Adrenal gland (tissue), 5 donors: ENCODE measurements at regions not wholly inside any gene's neighbourhood (a gene's known extent, or its start where the extent isn't known, plus 50 kb on each side); places are given as distances from the start of the nearest gene placed in this dataset.

Experiments
- POLR2A ChIP-seq, 2 donors: fragments of 450-650 bp; IDR thresholded peaks; one replicate each; pipeline ENCODE4 v1.6.1; 2017; ENCODE audit warnings: antibody characterized with exemption in 2 of 2, mild to moderate bottlenecking in 2 of 2, moderate library complexity in 1 of 2
- TF ChIP-seq, protein P1 (sequence below), 6 experiments: fragments of 450-650 bp in 4 of 6; fragments of 200-600 bp in 2 of 6; sonication (generic) in 1 of 6; IDR thresholded peaks; 1 replicate in 5 of 6; 2 replicates in 1 of 6; pipeline versions ENCODE4 v1.5.1 to v1.8.0; 2016 to 2021; ENCODE audit warnings: antibody characterized with exemption in 6 of 6, mild to moderate bottlenecking in 2 of 6, moderate library complexity in 1 of 6
- donor health status: DM: no; HTN: no; CAD: no.

DNA sequence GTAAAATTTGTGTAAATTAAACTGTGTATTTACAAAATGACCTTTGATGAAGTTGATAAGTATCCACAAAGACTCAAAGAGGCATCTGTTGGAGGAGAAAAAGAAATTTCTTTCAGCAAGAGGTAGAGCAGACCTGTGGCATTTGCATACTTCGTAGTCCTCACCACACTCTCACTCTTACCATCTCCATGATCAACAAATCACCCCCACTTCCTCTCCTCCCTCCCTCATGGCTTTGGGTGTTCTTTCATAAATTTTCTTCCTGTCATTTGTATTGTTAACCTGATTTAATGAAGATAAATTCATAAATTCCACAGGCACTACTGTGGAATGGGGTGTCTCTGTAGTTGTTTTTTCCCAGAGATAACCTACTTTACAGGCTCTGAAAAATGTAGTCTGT is 366.5 kb downstream of the ZNF674 start:
- no peak for TF ChIP-seq POLR2A (IDR thresholded peaks at IDR 0.05)
- TF ChIP-seq, protein P1, sequence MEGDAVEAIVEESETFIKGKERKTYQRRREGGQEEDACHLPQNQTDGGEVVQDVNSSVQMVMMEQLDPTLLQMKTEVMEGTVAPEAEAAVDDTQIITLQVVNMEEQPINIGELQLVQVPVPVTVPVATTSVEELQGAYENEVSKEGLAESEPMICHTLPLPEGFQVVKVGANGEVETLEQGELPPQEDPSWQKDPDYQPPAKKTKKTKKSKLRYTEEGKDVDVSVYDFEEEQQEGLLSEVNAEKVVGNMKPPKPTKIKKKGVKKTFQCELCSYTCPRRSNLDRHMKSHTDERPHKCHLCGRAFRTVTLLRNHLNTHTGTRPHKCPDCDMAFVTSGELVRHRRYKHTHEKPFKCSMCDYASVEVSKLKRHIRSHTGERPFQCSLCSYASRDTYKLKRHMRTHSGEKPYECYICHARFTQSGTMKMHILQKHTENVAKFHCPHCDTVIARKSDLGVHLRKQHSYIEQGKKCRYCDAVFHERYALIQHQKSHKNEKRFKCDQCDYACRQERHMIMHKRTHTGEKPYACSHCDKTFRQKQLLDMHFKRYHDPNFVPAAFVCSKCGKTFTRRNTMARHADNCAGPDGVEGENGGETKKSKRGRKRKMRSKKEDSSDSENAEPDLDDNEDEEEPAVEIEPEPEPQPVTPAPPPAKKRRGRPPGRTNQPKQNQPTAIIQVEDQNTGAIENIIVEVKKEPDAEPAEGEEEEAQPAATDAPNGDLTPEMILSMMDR (IDR thresholded peaks at IDR 0.05) = no peak
